K562 (cell line): ENCODE measurements at regions not wholly inside any gene's neighbourhood (a gene's known extent, or its start where the extent isn't known, plus 50 kb on each side); places are given as distances from the start of the nearest gene placed in this dataset.

Experiments
- CTCF ChIP-seq, 3 experiments: IDR thresholded peaks in 2 of 3; conservative IDR thresholded peaks in 1 of 3; 2 replicates each; pipeline ENCODE4 v1.5.1; 2011 to 2012; ENCODE audit warnings: low read length in 3 of 3, mild to moderate bottlenecking in 3 of 3, control low read depth in 2 of 3, improper control_type of control experiment in 1 of 3, inconsistent platforms in 1 of 3, low read depth in 1 of 3, mixed read lengths in 1 of 3, moderate library complexity in 1 of 3; ENCODE audit not compliant: insufficient read depth in 2 of 3
- PKNOX1 ChIP-seq: fragments of 450-650 bp; IDR thresholded peaks from 2 replicates; pipeline ENCODE4 v1.6.1; 2016
- POLR2A ChIP-seq: fragments of 450-650 bp; conservative IDR thresholded peaks from 2 replicates; pipeline ENCODE4 v1.6.1; 2016
- TOE1 ChIP-seq, 2 experiments: fragments of 450-650 bp in 1 of 2; sonication (generic) in 1 of 2; formaldehyde crosslinking in 1 of 2; IDR thresholded peaks; 2 replicates each; pipeline versions ENCODE4 v1.7.1 to v1.8.0; 2016 to 2022; ENCODE audit warnings: borderline replicate concordance in 2 of 2, mild to moderate bottlenecking in 2 of 2, antibody characterized with exemption in 1 of 2, inconsistent platforms in 1 of 2, low read depth in 1 of 2, missing genetic modification reagents in 1 of 2, moderate library complexity in 1 of 2
- YBX1 ChIP-seq: fragments of 450-650 bp; IDR thresholded peaks from 2 replicates; pipeline ENCODE4 v1.7.1; 2016; ENCODE audit warnings: mild to moderate bottlenecking
- ZNF431 ChIP-seq: sonication (generic); formaldehyde crosslinking; IDR thresholded peaks from 2 replicates; pipeline ENCODE4 v1.8.0; 2022; ENCODE audit warnings: mild to moderate bottlenecking, missing genetic modification reagents

GRCh38 chr7:68936471-68937035 lies 661.7 kb upstream of the AUTS2 start:
- TF ChIP-seq TOE1 (IDR thresholded peaks at IDR 0.05; ENCODE audit: borderline replicate concordance) (no peak), TOE1 (CRISPR knock-in tag; IDR thresholded peaks at IDR 0.05; ENCODE audit: borderline replicate concordance, low read depth) (no peak), POLR2A (no peak), YBX1 (no peak), ZNF431 (CRISPR knock-in tag) (no peak), PKNOX1 (no peak), CTCF (IDR thresholded peaks at IDR 0.05 in 2 of 3, conservative IDR thresholded peaks at IDR 0.05 in 1 of 3; ENCODE audit: insufficient read depth in 2 of 3, low read depth in 1 of 3, low read length in 3 of 3) (no peak)
